Non-pigmented ciliary epithelial cell (primary cell): ENCODE measurements at regions not wholly inside any gene's neighbourhood (a gene's known extent, or its start where the extent isn't known, plus 50 kb on each side); places are given as distances from the start of the nearest gene placed in this dataset.

Source experiments
- DNase-seq: peaks from one replicate; pipeline ENCODE4 v3.0.0-alpha.2; 2010; ENCODE audit warnings: low read depth

DNA sequence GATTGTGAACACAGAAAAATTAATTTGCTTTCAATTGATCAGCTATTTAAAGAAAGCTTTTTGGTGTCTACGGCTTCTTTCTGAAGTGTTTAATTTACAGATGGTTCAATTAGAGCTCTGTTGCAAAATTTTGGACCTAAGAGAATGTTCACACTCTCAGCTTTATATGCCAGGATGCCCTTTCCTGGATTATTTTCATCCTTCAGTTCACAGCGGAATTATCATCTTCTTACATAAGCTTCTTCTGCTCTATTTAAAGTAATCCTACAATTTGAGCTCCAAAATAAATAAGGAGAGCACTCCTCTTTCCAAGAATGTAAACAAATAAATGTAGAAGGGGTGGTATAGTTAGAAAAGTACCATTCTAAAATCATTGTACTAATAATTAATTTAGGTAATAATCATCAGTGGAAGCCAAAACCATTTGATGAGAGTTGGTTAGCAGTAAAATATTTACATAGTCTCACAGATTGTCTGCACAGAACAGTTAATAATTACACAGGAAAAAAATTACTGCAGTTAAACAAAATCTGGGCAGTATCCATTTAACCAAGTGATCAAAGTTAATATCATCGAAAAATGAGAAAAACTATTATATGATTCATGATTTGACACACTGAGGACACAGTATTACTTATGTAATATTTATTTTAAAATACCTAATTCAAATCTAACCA, 298.0 kb upstream of the TMEM229A start:
- DNase-seq: no peak

DNA sequence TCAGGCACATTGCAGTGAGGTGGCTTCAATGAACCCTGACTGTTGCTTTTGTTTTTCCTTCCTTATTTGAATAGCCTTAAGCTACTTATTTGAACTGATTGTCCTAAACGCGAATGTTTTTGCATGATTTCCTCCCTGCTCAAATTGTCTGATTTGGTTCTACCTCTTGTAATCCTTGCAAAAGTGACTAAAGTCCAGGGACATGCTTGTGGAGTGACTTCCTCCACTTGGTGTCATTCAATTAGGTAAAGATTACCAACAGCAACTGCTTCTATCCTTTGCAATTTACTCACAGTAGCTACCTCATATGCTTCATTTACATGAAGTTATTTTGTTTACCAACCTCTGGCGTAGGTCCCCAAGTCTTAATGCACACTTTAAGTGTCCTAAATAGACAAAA, 295.9 kb upstream of the TMEM229A start:
- DNase-seq: no peak

DNA sequence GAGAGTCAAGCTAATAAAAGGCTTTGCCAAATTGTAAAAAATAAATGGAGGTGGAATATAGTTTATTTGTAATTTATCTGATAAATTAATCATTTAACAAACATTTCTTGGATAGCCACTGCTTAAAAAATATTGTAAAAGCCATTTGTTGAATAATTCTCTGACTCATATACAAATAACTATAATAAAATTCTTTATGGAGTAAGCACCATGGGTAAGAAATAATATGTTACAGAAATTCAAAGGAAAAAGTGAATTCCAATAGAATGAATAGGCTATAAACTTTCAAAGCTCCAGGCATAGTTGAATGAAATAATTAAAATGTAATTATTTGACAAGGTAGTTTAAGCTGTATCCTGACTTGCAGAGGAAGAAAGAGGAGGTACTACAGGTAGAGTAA, 291.4 kb upstream of the TMEM229A start:
- no peak for DNase-seq

GRCh38 chr7:124323597-124323996, 290.7 kb upstream of the TMEM229A start:
- no peak for DNase-seq

DNA sequence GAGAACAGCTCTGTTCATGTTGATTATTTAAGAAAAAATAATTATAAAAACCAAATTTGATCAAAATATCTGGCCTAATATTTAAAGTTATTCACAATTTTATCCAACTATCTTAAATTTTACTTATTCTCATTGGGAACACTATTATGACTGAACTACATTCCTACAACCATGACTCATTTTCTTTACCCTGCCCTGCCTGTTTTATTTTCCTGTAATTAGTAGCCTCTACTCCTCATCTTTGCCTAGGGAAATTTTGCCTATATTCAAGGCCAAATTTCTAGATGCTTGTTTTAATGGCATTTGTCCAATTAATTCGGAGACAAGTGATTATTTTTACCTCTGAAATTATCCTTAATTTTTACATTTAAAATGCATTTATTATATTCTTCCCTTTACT, 289.7 kb upstream of the TMEM229A start:
- DNase-seq: no peak

- DNase-seq: no peak
Observed at GRCh38 chr7:124318721-124319450, 286.0 kb upstream of the TMEM229A start.

- no peak for DNase-seq
Observed at GRCh38 chr7:124310934-124311390, 278.1 kb upstream of the TMEM229A start.

DNA sequence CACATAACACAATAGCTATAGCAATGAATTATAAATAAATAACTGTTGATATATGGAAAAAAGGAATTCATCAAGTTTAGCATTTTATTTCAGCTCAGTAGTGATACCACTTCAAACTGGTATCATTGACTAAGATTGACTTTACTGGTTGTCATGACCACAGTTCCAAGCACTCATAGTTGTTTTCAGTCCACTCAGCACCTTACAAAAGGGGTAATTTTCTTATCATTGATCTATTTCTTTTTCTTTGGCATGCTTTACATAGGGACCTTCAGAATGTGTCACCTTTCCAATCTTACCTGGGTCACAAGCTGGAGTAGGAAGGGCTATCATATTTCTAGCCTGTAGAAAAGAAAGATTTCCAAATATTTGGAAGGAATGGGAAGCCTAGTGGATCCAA, 275.5 kb upstream of the TMEM229A start:
- no peak for DNase-seq

DNA sequence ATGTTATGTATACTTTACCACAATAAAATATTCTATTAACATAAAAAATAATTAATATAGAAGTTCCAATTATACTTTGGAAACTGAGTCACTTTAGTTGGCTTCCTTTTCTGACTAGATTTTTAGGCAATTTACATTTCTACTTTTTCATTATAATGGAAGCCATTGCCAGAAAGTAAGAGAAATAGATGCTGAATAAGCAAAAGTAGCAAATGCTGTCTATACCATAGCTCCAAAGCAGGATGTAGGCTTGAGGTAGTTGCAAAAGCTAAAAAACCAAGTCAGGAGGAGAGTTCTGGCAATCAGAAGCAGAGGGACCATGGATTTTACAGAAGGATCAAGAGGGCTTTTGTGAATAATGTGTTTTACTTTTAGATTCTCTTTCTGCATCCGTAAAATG, 262.4 kb upstream of the TMEM229A start:
- DNase-seq: no peak

GRCh38 chr7:124284937-124285336, 252.1 kb upstream of the TMEM229A start:
- DNase-seq: no peak

DNA sequence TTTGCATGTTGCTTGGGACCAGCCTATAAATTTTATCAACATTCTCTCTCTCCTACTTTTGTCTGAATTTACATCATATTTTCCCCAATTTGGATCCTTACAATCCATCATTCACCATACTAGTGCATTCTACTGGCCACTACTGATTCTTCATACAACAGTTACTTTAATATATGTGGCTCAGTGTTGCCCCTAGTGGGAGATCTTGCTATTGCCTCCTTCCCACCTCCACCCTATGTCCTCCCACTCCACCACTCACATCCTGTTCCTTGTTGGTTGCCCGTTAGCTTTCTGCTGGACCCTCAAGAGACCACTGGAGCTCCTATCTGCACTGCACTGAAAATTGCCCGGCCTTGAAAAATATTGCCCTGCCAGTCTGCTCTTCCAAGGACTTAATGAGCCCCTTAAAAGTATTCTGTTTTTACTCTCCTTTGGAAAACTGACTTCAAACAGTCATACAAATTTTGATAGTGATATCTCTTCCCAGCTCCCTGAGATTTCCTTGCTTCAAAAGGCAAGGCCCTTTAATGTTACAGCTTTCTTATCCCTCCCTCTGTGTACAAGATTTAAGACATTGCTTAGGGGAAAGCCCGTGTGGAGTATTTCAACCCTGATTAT, 243.2 kb upstream of the TMEM229A start:
- DNase-seq: no peak

DNA sequence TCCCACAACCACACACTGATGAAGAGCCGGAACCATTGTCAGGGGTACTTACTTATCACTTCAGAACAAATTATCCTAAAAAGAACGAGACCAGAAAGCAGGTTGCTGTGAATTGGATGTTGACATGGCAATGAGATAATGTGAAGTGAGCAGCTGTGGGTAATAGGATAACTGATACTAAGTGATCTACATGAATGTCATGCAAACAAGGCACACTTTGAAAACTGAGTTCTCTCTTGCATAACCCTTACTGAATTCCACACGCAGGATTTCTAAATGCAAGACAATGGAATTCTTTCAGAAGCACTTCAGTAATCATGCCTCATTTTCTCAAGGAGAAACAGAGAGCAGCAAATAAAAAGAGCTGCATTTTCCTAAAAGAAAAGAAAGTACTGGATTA, 242.5 kb upstream of the TMEM229A start:
- DNase-seq: no peak

- no peak for DNase-seq
Observed at GRCh38 chr7:124269774-124270173, 236.9 kb upstream of the TMEM229A start.

DNA sequence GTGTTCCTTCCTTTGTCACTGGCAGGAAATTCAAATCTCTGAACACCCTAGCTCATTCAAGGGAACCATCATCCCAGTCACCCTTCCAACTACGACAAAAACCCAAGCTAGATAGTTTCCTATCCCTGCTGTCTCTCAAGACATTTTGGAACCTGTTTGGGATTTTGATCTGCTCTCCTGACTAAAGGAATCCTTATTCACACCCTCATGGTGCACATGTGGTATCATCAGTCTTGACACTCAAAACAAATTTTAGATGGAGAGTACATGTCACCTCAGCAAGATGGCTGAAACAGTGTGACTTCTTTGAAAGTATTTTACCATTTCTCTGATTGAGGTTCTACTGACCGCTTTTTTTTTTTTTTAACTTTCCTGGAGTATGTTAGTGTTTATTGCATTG, 234.3 kb upstream of the TMEM229A start:
- DNase-seq: no peak

- DNase-seq: no peak
Observed at GRCh38 chr7:124263232-124263827, 230.5 kb upstream of the TMEM229A start.

DNA sequence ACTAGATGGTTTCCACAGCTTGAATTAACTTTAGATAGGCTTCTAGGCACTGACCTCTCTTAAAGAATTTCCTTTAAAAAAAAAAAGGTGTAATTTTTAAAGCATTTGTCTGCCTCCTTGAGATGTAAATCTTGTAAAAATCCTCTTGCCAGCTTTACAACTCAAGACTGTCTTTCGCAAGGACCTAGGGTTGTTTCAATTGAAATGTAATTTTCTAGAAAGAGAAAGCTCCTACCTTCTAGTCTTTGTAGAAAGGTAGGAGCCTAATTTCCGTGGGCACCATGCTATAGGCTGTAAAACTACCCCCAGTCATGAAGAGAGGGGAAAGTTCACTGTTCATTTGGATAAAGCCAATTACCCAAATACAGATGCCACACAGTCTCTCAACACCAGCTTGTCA, 228.8 kb upstream of the TMEM229A start:
- DNase-seq: no peak

GRCh38 chr7:124257638-124258308, 224.9 kb upstream of the TMEM229A start:
- no peak for DNase-seq

DNA sequence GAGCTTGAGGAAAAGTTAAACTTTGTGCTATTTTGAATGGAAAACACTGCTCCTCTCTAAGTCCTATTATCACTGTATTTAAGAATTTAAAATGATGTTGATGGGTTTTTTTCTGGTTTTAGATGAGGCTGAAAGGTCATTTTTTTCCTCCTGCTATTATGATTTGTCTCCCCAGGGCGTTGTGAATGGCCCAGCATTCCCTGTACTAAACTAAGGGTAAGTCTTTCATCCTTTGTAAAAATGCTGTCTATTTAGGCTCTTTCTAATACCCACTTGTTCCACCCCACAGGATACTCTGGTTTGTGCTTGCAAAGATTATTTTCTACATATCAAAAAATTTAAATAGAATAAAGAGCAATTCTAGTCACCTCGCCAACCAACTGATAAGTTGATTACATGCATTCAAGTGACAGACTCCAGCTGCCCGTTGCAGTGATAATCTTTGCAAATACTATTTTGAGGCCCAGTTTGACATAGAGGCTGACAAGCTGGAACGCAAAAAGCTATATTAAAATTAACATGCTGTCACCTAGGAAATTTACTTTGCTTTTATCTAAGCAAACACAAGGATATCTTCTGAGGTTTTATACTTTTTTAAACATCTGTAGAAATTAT, 222.3 kb upstream of the TMEM229A start:
- no peak for DNase-seq

GRCh38 chr7:124254396-124254795, 221.5 kb upstream of the TMEM229A start:
- DNase-seq: no peak

- DNase-seq: no peak
Observed at GRCh38 chr7:124251636-124252035, 218.8 kb upstream of the TMEM229A start.

DNA sequence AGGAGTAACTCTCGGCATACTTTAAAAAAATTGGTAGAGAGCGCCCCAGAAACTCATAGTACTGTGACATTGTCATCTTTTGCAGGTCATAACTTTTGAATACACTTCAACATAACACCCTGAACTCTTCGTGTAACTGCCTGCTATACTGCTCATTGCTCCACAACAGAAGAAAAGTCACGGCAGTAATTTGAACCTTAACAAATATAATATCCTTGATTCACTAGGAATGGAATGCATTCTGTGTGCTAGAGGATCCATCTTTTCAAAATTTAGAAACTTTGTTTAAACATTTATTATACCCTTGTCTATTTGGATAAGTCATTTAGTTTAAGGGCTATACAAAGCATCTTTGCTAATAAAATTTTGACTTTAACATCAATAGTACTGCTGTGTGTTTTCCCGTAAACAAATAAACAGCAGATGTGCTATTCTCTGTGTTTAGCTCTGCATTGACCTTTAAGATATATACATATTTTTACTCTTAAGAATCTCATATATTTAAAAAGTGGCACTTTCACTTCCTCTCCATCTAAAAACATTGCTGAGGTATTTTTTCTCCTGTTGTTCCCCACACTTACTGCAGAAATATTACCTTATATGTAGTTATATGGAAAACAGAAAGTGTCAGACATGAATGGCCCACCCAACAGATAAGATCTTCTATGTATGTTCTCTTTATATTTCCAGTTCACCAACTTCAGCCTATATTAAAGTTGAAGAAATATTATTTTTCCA, 217.6 kb upstream of the TMEM229A start:
- DNase-seq: no peak
